Keratinocyte (primary cell): ENCODE measurements at regions not wholly inside any gene's neighbourhood (a gene's known extent, or its start where the extent isn't known, plus 50 kb on each side); places are given as distances from the start of the nearest gene placed in this dataset.

Experiments
- EZH2 ChIP-seq: IDR thresholded peaks from one replicate; pipeline ENCODE4 v1.6.1; 2012; ENCODE audit warnings: inconsistent platforms, mild to moderate bottlenecking, low read length, moderate library complexity
- TF ChIP-seq, protein P1 (sequence below), 3 experiments: IDR thresholded peaks in 1 of 3; conservative IDR thresholded peaks in 1 of 3; optimal IDR thresholded peaks in 1 of 3; 2 replicates in 2 of 3; 3 replicates in 1 of 3; pipeline versions ENCODE3 to v1.5.1; 2011; ENCODE audit warnings: low read length in 3 of 3, mild to moderate bottlenecking in 3 of 3, moderate library complexity in 2 of 3, control low read depth in 1 of 3, inconsistent platforms in 1 of 3; ENCODE audit not compliant: insufficient read depth in 2 of 3; ENCODE audit errors: extremely low read depth in 1 of 3

GRCh38 chr7:25884265-25884828 is 267.7 kb upstream of the NFE2L3 start:
- TF ChIP-seq, protein P1, sequence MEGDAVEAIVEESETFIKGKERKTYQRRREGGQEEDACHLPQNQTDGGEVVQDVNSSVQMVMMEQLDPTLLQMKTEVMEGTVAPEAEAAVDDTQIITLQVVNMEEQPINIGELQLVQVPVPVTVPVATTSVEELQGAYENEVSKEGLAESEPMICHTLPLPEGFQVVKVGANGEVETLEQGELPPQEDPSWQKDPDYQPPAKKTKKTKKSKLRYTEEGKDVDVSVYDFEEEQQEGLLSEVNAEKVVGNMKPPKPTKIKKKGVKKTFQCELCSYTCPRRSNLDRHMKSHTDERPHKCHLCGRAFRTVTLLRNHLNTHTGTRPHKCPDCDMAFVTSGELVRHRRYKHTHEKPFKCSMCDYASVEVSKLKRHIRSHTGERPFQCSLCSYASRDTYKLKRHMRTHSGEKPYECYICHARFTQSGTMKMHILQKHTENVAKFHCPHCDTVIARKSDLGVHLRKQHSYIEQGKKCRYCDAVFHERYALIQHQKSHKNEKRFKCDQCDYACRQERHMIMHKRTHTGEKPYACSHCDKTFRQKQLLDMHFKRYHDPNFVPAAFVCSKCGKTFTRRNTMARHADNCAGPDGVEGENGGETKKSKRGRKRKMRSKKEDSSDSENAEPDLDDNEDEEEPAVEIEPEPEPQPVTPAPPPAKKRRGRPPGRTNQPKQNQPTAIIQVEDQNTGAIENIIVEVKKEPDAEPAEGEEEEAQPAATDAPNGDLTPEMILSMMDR (optimal IDR thresholded peaks at IDR 0.05 in 1 of 3, IDR thresholded peaks at IDR 0.05 in 1 of 3, conservative IDR thresholded peaks at IDR 0.05 in 1 of 3; ENCODE audit: extremely low read depth in 1 of 3, insufficient read depth in 2 of 3, low read length in 3 of 3): no peak
- no peak for TF ChIP-seq EZH2
